ENCODE measurements at regions not wholly inside any gene's neighbourhood (a gene's known extent, or its start where the extent isn't known, plus 50 kb on each side); places are given as distances from the start of the nearest gene placed in this dataset.

- DNase-seq (ENCODE audit: low spot score) = no peak
- TF ChIP-seq EZH2 (IDR thresholded peaks at IDR 0.05; ENCODE audit: borderline replicate concordance, low read depth, low read length, poor library complexity, severe bottlenecking) (no peak), CTCF (conservative IDR thresholded peaks at IDR 0.05; ENCODE audit: low read depth, low read length) (no peak)
- no peaks in the 10 kb centered on the region for H3K9me3 ChIP-seq (ENCODE audit: low read depth, low read length, poor library complexity, severe bottlenecking)
- no peak overlapping the region for H3K4me3 ChIP-seq (ENCODE audit: low read depth, low read length, poor library complexity, severe bottlenecking)
- H3K27me3 ChIP-seq (replicated peaks; ENCODE audit: insufficient read depth, low read depth, low read length, poor library complexity) = peaks cover 50% of the 10 kb centered on the region
- no peaks in the 10 kb centered on the region for H3K36me3 ChIP-seq (ENCODE audit: insufficient read depth, low read length, poor library complexity, severe bottlenecking)
- no peak overlapping the region for H3K27ac ChIP-seq (ENCODE audit: low read depth, low read length, poor library complexity, severe bottlenecking)
- intact Hi-C loops (cut with micrococcal nuclease; ENCODE audit: unreplicated experiment) = no loop called here
- no TSS peak for BruUV-seq (replicated peaks)
- H3K4me1 ChIP-seq (ENCODE audit: insufficient read depth, low read length, poor library complexity, severe bottlenecking) = no peaks in the 10 kb centered on the region
- ChIA-PET POLR2A (ENCODE audit: low non-redundant PET) (no interaction called here), CTCF (no interaction called here)
These were observed 99.7 kb upstream of the TOP3B start for GRCh38 chr22:22082229-22082835.

GRCh38 chr22:22080270-22080669 is 97.7 kb upstream of the TOP3B start:
- no peak for TF ChIP-seq CTCF (conservative IDR thresholded peaks at IDR 0.05; ENCODE audit: low read depth, low read length)
- TF ChIP-seq EZH2 (IDR thresholded peaks at IDR 0.05; ENCODE audit: borderline replicate concordance, low read depth, low read length, poor library complexity, severe bottlenecking) = no peak
- no peak for DNase-seq (ENCODE audit: low spot score)
- Histone ChIP-seq H3K9me3 (ENCODE audit: low read depth, low read length, poor library complexity, severe bottlenecking) (no peaks in the 10 kb centered on the region), H3K27ac (ENCODE audit: low read depth, low read length, poor library complexity, severe bottlenecking) (no peak overlapping the region), H3K36me3 (ENCODE audit: insufficient read depth, low read length, poor library complexity, severe bottlenecking) (no peaks in the 10 kb centered on the region), H3K4me1 (ENCODE audit: insufficient read depth, low read length, poor library complexity, severe bottlenecking) (no peaks in the 10 kb centered on the region), H3K27me3 (replicated peaks; ENCODE audit: insufficient read depth, low read depth, low read length, poor library complexity) (peaks cover 50% of the 10 kb centered on the region), H3K4me3 (ENCODE audit: low read depth, low read length, poor library complexity, severe bottlenecking) (no peak overlapping the region)
- ChIA-PET CTCF (no interaction called here), POLR2A (ENCODE audit: low non-redundant PET) (no interaction called here)
- no TSS peak for BruUV-seq (replicated peaks)
- intact Hi-C loops (cut with micrococcal nuclease; ENCODE audit: unreplicated experiment) = no loop called here

GRCh38 chr22:22079404-22080148 is 97.0 kb upstream of the TOP3B start:
- Histone ChIP-seq H3K9me3 (ENCODE audit: low read depth, low read length, poor library complexity, severe bottlenecking) (no peaks in the 10 kb centered on the region), H3K4me3 (ENCODE audit: low read depth, low read length, poor library complexity, severe bottlenecking) (no peak overlapping the region), H3K27ac (ENCODE audit: low read depth, low read length, poor library complexity, severe bottlenecking) (no peak overlapping the region), H3K4me1 (ENCODE audit: insufficient read depth, low read length, poor library complexity, severe bottlenecking) (no peaks in the 10 kb centered on the region), H3K27me3 (replicated peaks; ENCODE audit: insufficient read depth, low read depth, low read length, poor library complexity) (peaks cover 48% of the 10 kb centered on the region), H3K36me3 (ENCODE audit: insufficient read depth, low read length, poor library complexity, severe bottlenecking) (no peaks in the 10 kb centered on the region)
- no TSS peak for BruUV-seq (replicated peaks)
- intact Hi-C loops (cut with micrococcal nuclease; ENCODE audit: unreplicated experiment) = no loop called here
- DNase-seq (ENCODE audit: low spot score) = no peak
- CTCF ChIA-PET = no interaction called here
- TF ChIP-seq EZH2 (IDR thresholded peaks at IDR 0.05; ENCODE audit: borderline replicate concordance, low read depth, low read length, poor library complexity, severe bottlenecking) = no peak
- TF ChIP-seq CTCF (conservative IDR thresholded peaks at IDR 0.05; ENCODE audit: low read depth, low read length) = no peak
- POLR2A ChIA-PET (ENCODE audit: low non-redundant PET) = no interaction called here

Measured in A673 (cell line).